ENCODE measurements at regions not wholly inside any gene's neighbourhood (a gene's known extent, or its start where the extent isn't known, plus 50 kb on each side); places are given as distances from the start of the nearest gene placed in this dataset.

DNA sequence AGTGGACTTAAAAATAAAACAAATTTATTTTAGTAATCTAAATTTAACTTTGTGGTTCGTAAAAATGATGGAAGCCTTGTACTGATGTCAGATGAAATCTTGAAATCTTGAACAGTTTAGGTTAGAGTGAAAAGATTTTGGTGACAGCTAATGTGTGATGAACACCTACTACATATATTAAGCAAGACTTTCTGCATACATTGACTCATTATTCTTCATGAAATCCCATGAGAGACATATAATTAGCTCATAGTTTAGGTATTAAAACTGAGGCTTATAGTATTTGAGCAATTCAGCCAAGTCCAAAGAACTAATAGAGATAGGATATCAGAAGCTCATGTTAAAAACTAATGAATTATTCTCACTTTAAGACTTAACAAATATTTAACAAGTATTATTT, 66.9 kb upstream of the PCDH7 start:
- no peaks in the 10 kb centered on the region for H3K4me1 ChIP-seq (ENCODE audit: insufficient read depth, low read length)
- H4K20me1 ChIP-seq (ENCODE audit: insufficient read depth, low read length): no peaks in the 10 kb centered on the region
- in situ Hi-C loops (cut with HindIII; ENCODE audit: extremely low pct_ligation_motif_present, low pct_unique_long_range_greater_than_20kb) (no loop called here), intact Hi-C loops (cut with micrococcal nuclease; ENCODE audit: unreplicated experiment) (no loop called here)
- no peak for DNase-seq (ENCODE audit: low spot score)
- H3K9me3 ChIP-seq (ENCODE audit: low read length): peaks cover 22% of the 10 kb centered on the region
- H3K27ac ChIP-seq (ENCODE audit: extremely low read length, insufficient read depth, low read length): no peak overlapping the region
- H3K79me2 ChIP-seq (ENCODE audit: insufficient read depth, low read length): no peaks in the 10 kb centered on the region
- no TSS peak for BruUV-seq (replicated peaks)
- ChIA-PET CTCF (ENCODE audit: low intra/inter-chr PET ratio, low total read pairs) (no interaction called here), POLR2A (no interaction called here)
- no peak overlapping the region for H3K9ac ChIP-seq (ENCODE audit: insufficient read depth, low read depth, low read length)
- no peak for ATAC-seq
- WGBS (ENCODE audit: low lambda C conversion rate): 6% methylated on average over 1 of the region's 1 CpG
- FAIRE-seq: no peak
- no peak overlapping the region for H2AFZ ChIP-seq (ENCODE audit: low read length)
- no peaks in the 10 kb centered on the region for H3K36me3 ChIP-seq (replicated peaks in 1 of 2; ENCODE audit: control insufficient read depth in 1 of 2, insufficient read depth in 2 of 2, low read length in 2 of 2)
- no peak for TF ChIP-seq ARNTL (CRISPR knock-in tag; IDR thresholded peaks at IDR 0.05)
- no peak for TF ChIP-seq GPN1 (CRISPR knock-in tag; IDR thresholded peaks at IDR 0.05; ENCODE audit: borderline replicate concordance)
- TF ChIP-seq, protein P1, sequence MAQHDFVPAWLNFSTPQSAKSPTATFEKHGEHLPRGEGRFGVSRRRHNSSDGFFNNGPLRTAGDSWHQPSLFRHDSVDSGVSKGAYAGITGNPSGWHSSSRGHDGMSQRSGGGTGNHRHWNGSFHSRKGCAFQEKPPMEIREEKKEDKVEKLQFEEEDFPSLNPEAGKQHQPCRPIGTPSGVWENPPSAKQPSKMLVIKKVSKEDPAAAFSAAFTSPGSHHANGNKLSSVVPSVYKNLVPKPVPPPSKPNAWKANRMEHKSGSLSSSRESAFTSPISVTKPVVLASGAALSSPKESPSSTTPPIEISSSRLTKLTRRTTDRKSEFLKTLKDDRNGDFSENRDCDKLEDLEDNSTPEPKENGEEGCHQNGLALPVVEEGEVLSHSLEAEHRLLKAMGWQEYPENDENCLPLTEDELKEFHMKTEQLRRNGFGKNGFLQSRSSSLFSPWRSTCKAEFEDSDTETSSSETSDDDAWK (CRISPR knock-in tag; IDR thresholded peaks at IDR 0.05): no peak
- no peak for TF ChIP-seq ZNF383 (CRISPR knock-in tag; IDR thresholded peaks at IDR 0.05; ENCODE audit: borderline replicate concordance)
- TF ChIP-seq CBX1 (IDR thresholded peaks at IDR 0.05; ENCODE audit: low read depth): no peak
- TF ChIP-seq NR2C2 (CRISPR knock-in tag; IDR thresholded peaks at IDR 0.05; ENCODE audit: borderline replicate concordance): no peak
- TF ChIP-seq ZNF501 (CRISPR knock-in tag; IDR thresholded peaks at IDR 0.05): no peak
- TF ChIP-seq EED (CRISPR knock-in tag; IDR thresholded peaks at IDR 0.05): no peak
- TF ChIP-seq ETS1 (CRISPR knock-in tag; IDR thresholded peaks at IDR 0.05): no peak
- TF ChIP-seq, protein P2, sequence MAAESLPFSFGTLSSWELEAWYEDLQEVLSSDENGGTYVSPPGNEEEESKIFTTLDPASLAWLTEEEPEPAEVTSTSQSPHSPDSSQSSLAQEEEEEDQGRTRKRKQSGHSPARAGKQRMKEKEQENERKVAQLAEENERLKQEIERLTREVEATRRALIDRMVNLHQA (CRISPR knock-in tag; IDR thresholded peaks at IDR 0.05): no peak
- no peak for TF ChIP-seq CC2D1A (CRISPR knock-in tag; IDR thresholded peaks at IDR 0.05)
- no peak for TF ChIP-seq SYNCRIP (IDR thresholded peaks at IDR 0.05; ENCODE audit: insufficient read depth, low read depth, low read length)
- no peak for TF ChIP-seq HNRNPK (IDR thresholded peaks at IDR 0.05; ENCODE audit: low read depth, low read length, poor library complexity, severe bottlenecking)
- no peak for TF ChIP-seq ZNF547 (CRISPR knock-in tag; IDR thresholded peaks at IDR 0.05)
- no peak for TF ChIP-seq ZNF205 (CRISPR knock-in tag; IDR thresholded peaks at IDR 0.05)
- no peak for TF ChIP-seq HMG20A (CRISPR knock-in tag; IDR thresholded peaks at IDR 0.05; ENCODE audit: borderline replicate concordance)
- no peak for TF ChIP-seq JUNB (CRISPR knock-in tag; IDR thresholded peaks at IDR 0.05; ENCODE audit: borderline replicate concordance)
- TF ChIP-seq ZSCAN21 (CRISPR knock-in tag; IDR thresholded peaks at IDR 0.05; ENCODE audit: borderline replicate concordance): no peak
- TF ChIP-seq, protein P3, sequence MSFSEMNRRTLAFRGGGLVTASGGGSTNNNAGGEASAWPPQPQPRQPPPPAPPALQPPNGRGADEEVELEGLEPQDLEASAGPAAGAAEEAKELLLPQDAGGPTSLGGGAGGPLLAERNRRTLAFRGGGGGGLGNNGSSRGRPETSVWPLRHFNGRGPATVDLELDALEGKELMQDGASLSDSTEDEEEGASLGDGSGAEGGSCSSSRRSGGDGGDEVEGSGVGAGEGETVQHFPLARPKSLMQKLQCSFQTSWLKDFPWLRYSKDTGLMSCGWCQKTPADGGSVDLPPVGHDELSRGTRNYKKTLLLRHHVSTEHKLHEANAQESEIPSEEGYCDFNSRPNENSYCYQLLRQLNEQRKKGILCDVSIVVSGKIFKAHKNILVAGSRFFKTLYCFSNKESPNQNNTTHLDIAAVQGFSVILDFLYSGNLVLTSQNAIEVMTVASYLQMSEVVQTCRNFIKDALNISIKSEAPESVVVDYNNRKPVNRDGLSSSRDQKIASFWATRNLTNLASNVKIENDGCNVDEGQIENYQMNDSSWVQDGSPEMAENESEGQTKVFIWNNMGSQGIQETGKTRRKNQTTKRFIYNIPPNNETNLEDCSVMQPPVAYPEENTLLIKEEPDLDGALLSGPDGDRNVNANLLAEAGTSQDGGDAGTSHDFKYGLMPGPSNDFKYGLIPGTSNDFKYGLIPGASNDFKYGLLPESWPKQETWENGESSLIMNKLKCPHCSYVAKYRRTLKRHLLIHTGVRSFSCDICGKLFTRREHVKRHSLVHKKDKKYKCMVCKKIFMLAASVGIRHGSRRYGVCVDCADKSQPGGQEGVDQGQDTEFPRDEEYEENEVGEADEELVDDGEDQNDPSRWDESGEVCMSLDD (CRISPR knock-in tag; IDR thresholded peaks at IDR 0.05; ENCODE audit: borderline replicate concordance): no peak
- TF ChIP-seq HDAC1 (CRISPR knock-in tag; IDR thresholded peaks at IDR 0.05): no peak
- H3K27me3 ChIP-seq (ENCODE audit: control insufficient read depth in 1 of 2, insufficient read depth in 2 of 2, low read length in 2 of 2): no peaks in the 10 kb centered on the region
- H3K4me3 ChIP-seq (replicated peaks in 1 of 3; ENCODE audit: insufficient read depth in 1 of 3, low read depth in 2 of 3, low read length in 3 of 3): no peak overlapping the region
- H3K4me2 ChIP-seq (ENCODE audit: low read depth, low read length): no peak overlapping the region
